WTC11 (cell line): ENCODE measurements at regions not wholly inside any gene's neighbourhood (a gene's known extent, or its start where the extent isn't known, plus 50 kb on each side); places are given as distances from the start of the nearest gene placed in this dataset.
"Not testable (repeated sequence)": the region's sequence is repeated elsewhere in the genome, so short reads cannot be mapped to it uniquely, and the experiment has no call there.

ENCODE experiments used
- ATAC-seq: fragments of 200-7000 bp; cut with Tn5 transposase; 2 replicates; pipeline ENCODE4 v1.10.0; 2021; ENCODE audit warnings: mild to moderate bottlenecking, moderate library complexity
- CTCF ChIA-PET: fragments of 300-600 bp; sonication (Branson Sonifier 250); formaldehyde crosslinking; loops from one replicate; lab custom pipeline; 2021; ENCODE audit warnings: antibody characterized with exemption; lab: Charles Lee
- POLR2A ChIA-PET: fragments of 350-600 bp; sonication (Branson Sonifier 250); formaldehyde crosslinking; loops from one replicate; lab custom pipeline; 2021; ENCODE audit warnings: antibody characterized with exemption; lab: Charles Lee
- DNase-seq: peaks from one replicate; pipeline ENCODE4 v3.0.0; 2021; ENCODE audit warnings: low spot score
- H3K27ac Mint-ChIP-seq: 2 replicates; pipeline ENCODE4 v1.8.0; 2021; ENCODE audit warnings: mixed read lengths
- H3K27me3 Mint-ChIP-seq: 2 replicates; pipeline ENCODE4 v1.8.0; 2021; ENCODE audit warnings: low read depth, mild to moderate bottlenecking, moderate library complexity, mixed read lengths
- H3K36me3 Mint-ChIP-seq: 2 replicates; pipeline ENCODE4 v1.8.0; 2021; ENCODE audit warnings: mixed read lengths
- H3K4me1 Mint-ChIP-seq: 2 replicates; pipeline ENCODE4 v1.8.0; 2022; ENCODE audit warnings: mixed read lengths
- H3K4me3 Mint-ChIP-seq: 2 replicates; pipeline ENCODE4 v1.8.0; 2021; ENCODE audit warnings: mild to moderate bottlenecking, moderate library complexity, mixed read lengths
- H3K9me3 Mint-ChIP-seq: 2 replicates; pipeline ENCODE4 v1.8.0; 2021; ENCODE audit warnings: mixed read lengths
- CREM ChIP-seq: sonication (generic); formaldehyde crosslinking; IDR thresholded peaks from 2 replicates; pipeline ENCODE4 v1.8.1; 2022; ENCODE audit warnings: mild to moderate bottlenecking, missing genetic modification reagents, moderate library complexity
- FOXK1 ChIP-seq: sonication (generic); formaldehyde crosslinking; IDR thresholded peaks from 2 replicates; pipeline ENCODE4 v1.8.0; 2022; ENCODE audit warnings: mild to moderate bottlenecking, moderate library complexity, missing genetic modification reagents
- GTF2I ChIP-seq: fragments of 250-450 bp; sonication (Bioruptor Pico); conservative IDR thresholded peaks from 2 replicates; pipeline ENCODE4 v1.4.0; 2021; ENCODE audit warnings: mild to moderate bottlenecking
- HMGA2 ChIP-seq: fragments of 250-450 bp; sonication (Bioruptor Pico); IDR thresholded peaks from 2 replicates; pipeline ENCODE4 v1.4.0; 2021; ENCODE audit warnings: mild to moderate bottlenecking, moderate library complexity
- NFATC4 ChIP-seq: fragments of 250-450 bp; sonication (Bioruptor Pico); IDR thresholded peaks from 2 replicates; pipeline ENCODE4 v1.9.0; 2021; ENCODE audit warnings: mild to moderate bottlenecking
- NFE2L1 ChIP-seq: sonication (generic); formaldehyde crosslinking; IDR thresholded peaks from 2 replicates; pipeline ENCODE4 v1.8.1; 2023; ENCODE audit warnings: missing genetic modification reagents
- NR2C2 ChIP-seq: sonication (generic); formaldehyde crosslinking; IDR thresholded peaks from 2 replicates; pipeline ENCODE4 v1.8.0; 2022; ENCODE audit warnings: mild to moderate bottlenecking, missing genetic modification reagents
- PRRX2 ChIP-seq: fragments of 250-450 bp; sonication (Bioruptor Pico); IDR thresholded peaks from 2 replicates; pipeline ENCODE4 v1.8.0; 2021; ENCODE audit warnings: mild to moderate bottlenecking
- RELA ChIP-seq: sonication (generic); formaldehyde crosslinking; IDR thresholded peaks from 2 replicates; pipeline ENCODE4 v1.8.1; 2022; ENCODE audit warnings: missing genetic modification reagents, mild to moderate bottlenecking, borderline replicate concordance
- SMAD3 ChIP-seq: sonication (generic); formaldehyde crosslinking; IDR thresholded peaks from 2 replicates; pipeline ENCODE4 v1.8.0; 2022; ENCODE audit warnings: missing genetic modification reagents, mild to moderate bottlenecking, borderline replicate concordance
- SOX15 ChIP-seq: fragments of 250-450 bp; sonication (Bioruptor Pico); IDR thresholded peaks from 2 replicates; pipeline ENCODE4 v1.9.0; 2021; ENCODE audit warnings: mild to moderate bottlenecking
- TCF7 ChIP-seq: sonication (generic); formaldehyde crosslinking; IDR thresholded peaks from 2 replicates; pipeline ENCODE4 v1.8.0; 2022; ENCODE audit warnings: mild to moderate bottlenecking, low read depth, missing genetic modification reagents, moderate library complexity
- TEAD4 ChIP-seq: sonication (generic); formaldehyde crosslinking; IDR thresholded peaks from 2 replicates; pipeline ENCODE4 v1.8.0; 2022; ENCODE audit warnings: mild to moderate bottlenecking, missing genetic modification reagents
- ZNF317 ChIP-seq: sonication (generic); formaldehyde crosslinking; IDR thresholded peaks from 2 replicates; pipeline ENCODE4 v1.8.1; 2023; ENCODE audit warnings: low read depth, mild to moderate bottlenecking, moderate library complexity, missing genetic modification reagents, borderline replicate concordance
- ZNF396 ChIP-seq: fragments of 250-450 bp; sonication (Bioruptor Pico); IDR thresholded peaks from 2 replicates; pipeline ENCODE4 v1.8.0; 2021; ENCODE audit warnings: mild to moderate bottlenecking, moderate library complexity, borderline replicate concordance
- ZNF416 ChIP-seq: fragments of 250-450 bp; sonication (Bioruptor Pico); IDR thresholded peaks from 2 replicates; pipeline ENCODE4 v1.9.0; 2021; ENCODE audit warnings: mild to moderate bottlenecking, inconsistent platforms
- ZNF671 ChIP-seq: fragments of 250-450 bp; sonication (Bioruptor Pico); IDR thresholded peaks from 2 replicates; pipeline ENCODE4 v1.8.0; 2021; ENCODE audit warnings: mild to moderate bottlenecking
- TF ChIP-seq, protein P1 (sequence below): sonication (generic); formaldehyde crosslinking; IDR thresholded peaks from 2 replicates; pipeline ENCODE4 v1.8.1; 2023; ENCODE audit warnings: mild to moderate bottlenecking, missing genetic modification reagents
- TF ChIP-seq, protein P2 (sequence below): sonication (generic); formaldehyde crosslinking; IDR thresholded peaks from 2 replicates; pipeline ENCODE4 v1.8.1; 2023; ENCODE audit warnings: mild to moderate bottlenecking, missing genetic modification reagents, moderate library complexity
- TF ChIP-seq, protein P3 (sequence below): fragments of 250-450 bp; sonication (Bioruptor Pico); IDR thresholded peaks from 2 replicates; pipeline ENCODE4 v1.9.0; 2021; ENCODE audit warnings: mild to moderate bottlenecking, borderline replicate concordance
- TF ChIP-seq, protein P4 (sequence below): sonication (generic); formaldehyde crosslinking; IDR thresholded peaks from 2 replicates; pipeline ENCODE4 v1.8.0; 2022; ENCODE audit warnings: mild to moderate bottlenecking, missing genetic modification reagents
- TF ChIP-seq, protein P5 (sequence below): sonication (generic); formaldehyde crosslinking; IDR thresholded peaks from 2 replicates; pipeline ENCODE4 v1.8.0; 2022; ENCODE audit warnings: mild to moderate bottlenecking, missing genetic modification reagents

DNA sequence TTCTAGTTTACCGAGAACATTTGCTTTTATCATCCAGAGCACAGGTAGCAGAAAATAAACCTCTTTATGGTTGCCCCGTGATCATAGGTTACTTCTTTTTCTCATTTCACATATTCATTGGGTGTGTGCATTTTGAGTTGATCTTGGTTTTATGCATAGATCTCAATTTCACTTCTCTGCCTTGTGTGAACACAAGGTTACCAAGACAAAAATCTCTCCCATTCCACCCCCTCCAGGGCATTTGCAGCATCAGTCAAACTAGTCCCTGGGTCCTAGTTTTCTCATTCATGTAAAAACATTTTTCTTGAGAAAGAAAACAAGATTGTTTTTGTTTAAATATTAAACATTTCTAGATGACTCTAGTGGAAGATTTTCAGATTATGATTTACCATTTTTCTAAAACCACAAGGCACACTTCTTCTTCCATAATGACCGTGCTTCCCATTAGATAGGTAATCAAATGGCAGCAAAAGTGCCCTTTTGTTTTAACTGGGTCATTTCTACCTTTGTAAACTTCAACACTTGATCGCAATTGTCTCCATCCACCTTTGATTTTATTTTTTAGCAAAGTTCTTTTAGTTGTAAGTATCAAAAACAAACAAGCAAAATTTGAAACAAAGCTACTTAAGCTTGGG, 526.6 kb upstream of the CADM1 start:
- TF ChIP-seq, protein P1, sequence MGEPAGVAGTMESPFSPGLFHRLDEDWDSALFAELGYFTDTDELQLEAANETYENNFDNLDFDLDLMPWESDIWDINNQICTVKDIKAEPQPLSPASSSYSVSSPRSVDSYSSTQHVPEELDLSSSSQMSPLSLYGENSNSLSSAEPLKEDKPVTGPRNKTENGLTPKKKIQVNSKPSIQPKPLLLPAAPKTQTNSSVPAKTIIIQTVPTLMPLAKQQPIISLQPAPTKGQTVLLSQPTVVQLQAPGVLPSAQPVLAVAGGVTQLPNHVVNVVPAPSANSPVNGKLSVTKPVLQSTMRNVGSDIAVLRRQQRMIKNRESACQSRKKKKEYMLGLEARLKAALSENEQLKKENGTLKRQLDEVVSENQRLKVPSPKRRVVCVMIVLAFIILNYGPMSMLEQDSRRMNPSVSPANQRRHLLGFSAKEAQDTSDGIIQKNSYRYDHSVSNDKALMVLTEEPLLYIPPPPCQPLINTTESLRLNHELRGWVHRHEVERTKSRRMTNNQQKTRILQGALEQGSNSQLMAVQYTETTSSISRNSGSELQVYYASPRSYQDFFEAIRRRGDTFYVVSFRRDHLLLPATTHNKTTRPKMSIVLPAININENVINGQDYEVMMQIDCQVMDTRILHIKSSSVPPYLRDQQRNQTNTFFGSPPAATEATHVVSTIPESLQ, result no peak
- TF ChIP-seq GTF2I (CRISPR knock-in tag), result no peak
- TF ChIP-seq TEAD4 (CRISPR knock-in tag), result no peak
- TF ChIP-seq NFATC4 (CRISPR knock-in tag), result no peak
- no peak for TF ChIP-seq SMAD3
- DNase-seq, result no peak
- CTCF ChIA-PET, result no interaction called here
- peaks cover 3% of the 10 kb centered on the region for H3K27me3 Mint-ChIP-seq
- no peak overlapping the region for H3K27ac Mint-ChIP-seq
- POLR2A ChIA-PET, result no interaction called here
- H3K4me3 Mint-ChIP-seq, result no peak overlapping the region
- H3K4me1 Mint-ChIP-seq, result peaks cover 20% of the 10 kb centered on the region
- H3K36me3 Mint-ChIP-seq, result no peaks in the 10 kb centered on the region
- peaks cover 6% of the 10 kb centered on the region for H3K9me3 Mint-ChIP-seq
- ATAC-seq, result no peak

DNA sequence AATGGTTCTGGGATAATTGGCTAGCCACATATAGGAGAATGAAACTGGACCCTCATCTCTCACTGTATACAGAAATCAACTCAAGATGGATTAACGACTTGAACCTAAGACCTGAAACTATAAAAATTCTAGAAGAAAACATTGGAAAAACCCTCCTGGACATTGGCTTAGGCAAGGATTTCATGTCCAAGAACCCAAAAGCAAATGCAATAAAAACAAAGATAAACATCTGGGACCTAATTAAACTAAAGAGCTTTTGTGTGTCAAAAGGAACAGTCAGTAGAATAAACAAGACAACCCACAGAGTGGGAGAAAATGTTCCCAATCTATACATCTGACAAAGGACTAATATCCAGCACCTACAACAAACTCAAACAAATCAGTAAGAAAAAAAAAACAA, 524.3 kb upstream of the CADM1 start:
- POLR2A ChIA-PET, H3K4me1 Mint-ChIP-seq, CTCF ChIA-PET, H3K27me3 Mint-ChIP-seq, H3K4me3 Mint-ChIP-seq, DNase-seq, H3K36me3 Mint-ChIP-seq, ATAC-seq, H3K27ac Mint-ChIP-seq: not testable (repeated sequence)
- peaks cover 26% of the 10 kb centered on the region for H3K9me3 Mint-ChIP-seq

DNA sequence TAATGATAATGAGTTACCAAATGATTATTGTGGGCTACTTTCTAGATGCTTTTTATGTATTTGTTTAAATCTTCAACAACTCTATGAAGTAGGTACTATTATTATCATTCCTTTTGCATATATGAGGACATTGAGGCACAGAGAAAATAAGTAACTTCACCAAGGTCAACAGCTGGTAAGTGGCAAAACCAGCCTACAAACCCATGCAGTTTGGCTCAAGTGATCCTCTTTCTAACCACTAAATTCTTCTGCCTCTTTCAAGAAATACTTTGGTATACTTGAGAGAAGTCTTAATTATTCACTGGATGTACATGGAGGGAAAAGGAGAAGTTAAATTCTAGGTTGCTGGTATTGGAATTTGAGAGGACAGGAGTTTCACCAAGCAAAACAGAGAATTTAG, 495.2 kb upstream of the CADM1 start:
- H3K27me3 Mint-ChIP-seq, result peaks cover 30% of the 10 kb centered on the region
- no peaks in the 10 kb centered on the region for H3K36me3 Mint-ChIP-seq
- ChIA-PET POLR2A (no interaction called here), CTCF (no interaction called here)
- ATAC-seq (no peak), DNase-seq (no peak)
- H3K4me1 Mint-ChIP-seq, result no peaks in the 10 kb centered on the region
- H3K4me3 Mint-ChIP-seq, result no peak overlapping the region
- no peak overlapping the region for H3K27ac Mint-ChIP-seq
- TF ChIP-seq SMAD3 (no peak), RELA (CRISPR knock-in tag) (no peak), NR2C2 (CRISPR knock-in tag) (no peak), ZNF396 (CRISPR knock-in tag) (no peak), PRRX2 (CRISPR knock-in tag) (no peak), FOXK1 (CRISPR knock-in tag) (no peak), ZNF317 (CRISPR knock-in tag) (no peak), TEAD4 (CRISPR knock-in tag) (no peak), HMGA2 (CRISPR knock-in tag) (no peak), NFE2L1 (CRISPR knock-in tag) (no peak), ZNF416 (CRISPR knock-in tag) (no peak), SOX15 (CRISPR knock-in tag) (no peak), ZNF671 (CRISPR knock-in tag) (no peak), CREM (CRISPR knock-in tag) (no peak), TCF7 (no peak)
- TF ChIP-seq, protein P2, sequence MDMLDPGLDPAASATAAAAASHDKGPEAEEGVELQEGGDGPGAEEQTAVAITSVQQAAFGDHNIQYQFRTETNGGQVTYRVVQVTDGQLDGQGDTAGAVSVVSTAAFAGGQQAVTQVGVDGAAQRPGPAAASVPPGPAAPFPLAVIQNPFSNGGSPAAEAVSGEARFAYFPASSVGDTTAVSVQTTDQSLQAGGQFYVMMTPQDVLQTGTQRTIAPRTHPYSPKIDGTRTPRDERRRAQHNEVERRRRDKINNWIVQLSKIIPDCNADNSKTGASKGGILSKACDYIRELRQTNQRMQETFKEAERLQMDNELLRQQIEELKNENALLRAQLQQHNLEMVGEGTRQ (CRISPR knock-in tag), result no peak
- TF ChIP-seq, protein P3, sequence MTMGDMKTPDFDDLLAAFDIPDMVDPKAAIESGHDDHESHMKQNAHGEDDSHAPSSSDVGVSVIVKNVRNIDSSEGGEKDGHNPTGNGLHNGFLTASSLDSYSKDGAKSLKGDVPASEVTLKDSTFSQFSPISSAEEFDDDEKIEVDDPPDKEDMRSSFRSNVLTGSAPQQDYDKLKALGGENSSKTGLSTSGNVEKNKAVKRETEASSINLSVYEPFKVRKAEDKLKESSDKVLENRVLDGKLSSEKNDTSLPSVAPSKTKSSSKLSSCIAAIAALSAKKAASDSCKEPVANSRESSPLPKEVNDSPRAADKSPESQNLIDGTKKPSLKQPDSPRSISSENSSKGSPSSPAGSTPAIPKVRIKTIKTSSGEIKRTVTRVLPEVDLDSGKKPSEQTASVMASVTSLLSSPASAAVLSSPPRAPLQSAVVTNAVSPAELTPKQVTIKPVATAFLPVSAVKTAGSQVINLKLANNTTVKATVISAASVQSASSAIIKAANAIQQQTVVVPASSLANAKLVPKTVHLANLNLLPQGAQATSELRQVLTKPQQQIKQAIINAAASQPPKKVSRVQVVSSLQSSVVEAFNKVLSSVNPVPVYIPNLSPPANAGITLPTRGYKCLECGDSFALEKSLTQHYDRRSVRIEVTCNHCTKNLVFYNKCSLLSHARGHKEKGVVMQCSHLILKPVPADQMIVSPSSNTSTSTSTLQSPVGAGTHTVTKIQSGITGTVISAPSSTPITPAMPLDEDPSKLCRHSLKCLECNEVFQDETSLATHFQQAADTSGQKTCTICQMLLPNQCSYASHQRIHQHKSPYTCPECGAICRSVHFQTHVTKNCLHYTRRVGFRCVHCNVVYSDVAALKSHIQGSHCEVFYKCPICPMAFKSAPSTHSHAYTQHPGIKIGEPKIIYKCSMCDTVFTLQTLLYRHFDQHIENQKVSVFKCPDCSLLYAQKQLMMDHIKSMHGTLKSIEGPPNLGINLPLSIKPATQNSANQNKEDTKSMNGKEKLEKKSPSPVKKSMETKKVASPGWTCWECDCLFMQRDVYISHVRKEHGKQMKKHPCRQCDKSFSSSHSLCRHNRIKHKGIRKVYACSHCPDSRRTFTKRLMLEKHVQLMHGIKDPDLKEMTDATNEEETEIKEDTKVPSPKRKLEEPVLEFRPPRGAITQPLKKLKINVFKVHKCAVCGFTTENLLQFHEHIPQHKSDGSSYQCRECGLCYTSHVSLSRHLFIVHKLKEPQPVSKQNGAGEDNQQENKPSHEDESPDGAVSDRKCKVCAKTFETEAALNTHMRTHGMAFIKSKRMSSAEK, result no peak
- TF ChIP-seq, protein P4, sequence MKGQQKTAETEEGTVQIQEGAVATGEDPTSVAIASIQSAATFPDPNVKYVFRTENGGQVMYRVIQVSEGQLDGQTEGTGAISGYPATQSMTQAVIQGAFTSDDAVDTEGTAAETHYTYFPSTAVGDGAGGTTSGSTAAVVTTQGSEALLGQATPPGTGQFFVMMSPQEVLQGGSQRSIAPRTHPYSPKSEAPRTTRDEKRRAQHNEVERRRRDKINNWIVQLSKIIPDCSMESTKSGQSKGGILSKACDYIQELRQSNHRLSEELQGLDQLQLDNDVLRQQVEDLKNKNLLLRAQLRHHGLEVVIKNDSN, result no peak
- TF ChIP-seq, protein P5, sequence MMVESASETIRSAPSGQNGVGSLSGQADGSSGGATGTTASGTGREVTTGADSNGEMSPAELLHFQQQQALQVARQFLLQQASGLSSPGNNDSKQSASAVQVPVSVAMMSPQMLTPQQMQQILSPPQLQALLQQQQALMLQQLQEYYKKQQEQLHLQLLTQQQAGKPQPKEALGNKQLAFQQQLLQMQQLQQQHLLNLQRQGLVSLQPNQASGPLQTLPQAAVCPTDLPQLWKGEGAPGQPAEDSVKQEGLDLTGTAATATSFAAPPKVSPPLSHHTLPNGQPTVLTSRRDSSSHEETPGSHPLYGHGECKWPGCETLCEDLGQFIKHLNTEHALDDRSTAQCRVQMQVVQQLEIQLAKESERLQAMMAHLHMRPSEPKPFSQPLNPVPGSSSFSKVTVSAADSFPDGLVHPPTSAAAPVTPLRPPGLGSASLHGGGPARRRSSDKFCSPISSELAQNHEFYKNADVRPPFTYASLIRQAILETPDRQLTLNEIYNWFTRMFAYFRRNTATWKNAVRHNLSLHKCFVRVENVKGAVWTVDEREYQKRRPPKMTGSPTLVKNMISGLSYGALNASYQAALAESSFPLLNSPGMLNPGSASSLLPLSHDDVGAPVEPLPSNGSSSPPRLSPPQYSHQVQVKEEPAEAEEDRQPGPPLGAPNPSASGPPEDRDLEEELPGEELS (CRISPR knock-in tag), result no peak
- H3K9me3 Mint-ChIP-seq, result peaks cover 4% of the 10 kb centered on the region
